GM21447 (cell line): ENCODE measurements at regions not wholly inside any gene's neighbourhood (a gene's known extent, or its start where the extent isn't known, plus 50 kb on each side); places are given as distances from the start of the nearest gene placed in this dataset.

Experiments
- ATAC-seq: cut with Tn5 transposase; IDR thresholded peaks from one replicate; pipeline ENCODE4 v1.9.1; 2021; ENCODE audit not compliant: unreplicated experiment

DNA sequence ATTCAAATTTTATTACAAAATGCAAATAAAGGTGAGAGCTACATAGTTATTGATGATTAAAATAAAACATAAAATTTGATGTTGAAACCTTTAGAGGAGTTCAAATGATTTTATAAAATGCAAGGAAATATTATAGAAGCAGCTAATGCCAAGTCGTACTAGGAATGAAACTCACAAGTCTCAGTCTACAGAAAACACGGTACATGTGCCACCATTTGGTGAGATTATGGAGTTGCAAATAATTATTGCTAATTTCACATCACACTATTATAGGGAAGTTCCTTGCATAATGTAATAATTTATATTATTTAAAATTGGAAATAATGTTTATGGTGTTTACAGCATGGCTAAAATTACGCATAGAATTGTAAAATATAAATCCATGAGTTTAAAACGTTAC lies 1601.7 kb upstream of the TENM3 start:
- ATAC-seq, result no peak

DNA sequence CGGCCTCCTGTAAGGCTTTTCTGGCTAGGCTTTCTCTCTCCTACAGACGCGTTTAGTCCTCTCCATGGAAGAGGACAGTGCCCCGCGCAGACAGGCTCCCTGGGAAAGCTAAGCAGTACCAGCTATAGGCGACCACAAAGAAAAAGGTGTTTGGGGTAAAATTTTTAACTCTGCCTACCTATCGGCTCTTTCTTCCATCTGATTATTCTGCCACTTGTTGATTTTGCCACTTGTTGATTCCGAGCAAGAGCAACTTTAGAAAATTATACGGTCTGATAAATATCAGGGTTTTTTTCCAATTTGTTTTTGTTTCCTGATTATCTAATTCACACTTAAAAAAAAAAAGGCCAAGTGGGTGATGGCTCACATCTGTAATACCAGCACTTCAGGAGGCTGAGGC lies 1600.5 kb upstream of the TENM3 start:
- no peak for ATAC-seq

DNA sequence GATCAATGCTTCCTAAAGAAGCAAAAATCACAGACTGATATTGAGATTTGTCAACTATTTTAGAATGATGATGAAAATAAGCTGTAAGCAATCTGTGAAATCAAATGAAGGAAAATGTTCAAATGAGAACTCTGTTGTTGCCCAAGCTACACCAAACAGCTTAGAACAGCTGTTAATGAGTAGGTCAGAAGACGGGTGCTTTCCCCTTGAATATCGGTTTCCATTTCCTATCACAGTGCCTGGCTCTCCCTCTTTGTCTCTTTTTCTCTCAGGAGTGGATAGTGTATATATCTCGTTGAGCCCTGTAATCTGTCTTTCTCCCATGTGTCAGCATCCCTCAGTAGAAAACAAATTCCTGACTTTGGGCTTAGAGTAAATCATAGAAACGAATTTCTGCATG lies 1592.9 kb upstream of the TENM3 start:
- ATAC-seq, result peak; percentile 55

DNA sequence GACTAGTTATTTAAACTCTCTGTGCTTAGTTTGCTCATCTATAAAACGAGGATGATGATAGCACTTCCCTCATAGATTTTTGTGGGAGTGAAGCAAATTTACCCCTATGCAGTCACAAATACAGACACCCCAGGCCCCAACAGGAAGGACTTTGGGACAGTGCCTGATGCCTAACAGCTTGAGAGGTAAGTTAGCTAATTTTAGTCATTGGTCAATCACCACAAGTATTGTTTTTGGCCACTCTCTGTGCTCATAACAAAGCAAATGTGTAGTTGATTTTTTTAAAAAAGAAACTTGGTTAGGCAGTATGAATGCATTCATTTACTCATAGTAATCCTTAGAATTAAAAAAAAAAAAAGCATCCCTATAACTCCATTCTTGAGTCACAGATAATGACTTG lies 1590.7 kb upstream of the TENM3 start:
- ATAC-seq, result no peak

DNA sequence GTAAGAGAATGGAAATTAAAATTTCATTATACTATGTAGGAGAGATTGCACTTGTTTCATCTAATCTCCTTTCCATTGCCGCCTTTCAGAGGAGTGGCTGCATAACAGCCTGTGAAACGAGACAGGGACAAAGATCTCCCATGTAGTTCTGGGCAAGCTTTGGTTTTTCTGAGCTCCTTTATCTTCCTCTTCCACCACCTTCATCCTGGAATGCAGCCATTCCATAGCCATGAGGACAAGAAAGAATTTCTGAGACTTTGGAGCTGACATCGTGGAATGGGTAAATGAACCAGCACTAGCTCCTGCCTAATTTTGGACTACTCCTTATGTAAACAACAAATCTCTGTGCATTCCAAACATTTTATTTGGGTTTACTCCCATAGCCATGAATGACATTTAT lies 1587.3 kb upstream of the TENM3 start:
- no peak for ATAC-seq

DNA sequence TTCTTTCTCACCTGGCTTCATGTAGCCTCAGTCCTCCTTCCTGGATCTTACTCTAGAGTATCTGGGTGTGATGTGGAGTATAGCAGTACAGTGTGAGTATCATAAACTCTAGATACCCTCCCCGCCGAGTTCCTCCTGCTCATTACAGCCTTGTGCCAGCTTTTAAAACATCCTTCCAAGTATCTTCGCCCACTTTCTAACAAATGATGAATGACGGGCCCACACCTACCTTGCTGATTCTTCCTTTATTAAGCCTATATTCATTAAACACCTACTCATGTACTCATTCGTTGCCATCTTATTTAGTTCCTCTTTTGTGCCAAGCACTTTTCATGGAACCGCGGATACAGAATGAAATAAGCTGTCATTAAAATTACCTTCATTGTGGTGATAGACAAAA lies 1585.3 kb upstream of the TENM3 start:
- no peak for ATAC-seq

DNA sequence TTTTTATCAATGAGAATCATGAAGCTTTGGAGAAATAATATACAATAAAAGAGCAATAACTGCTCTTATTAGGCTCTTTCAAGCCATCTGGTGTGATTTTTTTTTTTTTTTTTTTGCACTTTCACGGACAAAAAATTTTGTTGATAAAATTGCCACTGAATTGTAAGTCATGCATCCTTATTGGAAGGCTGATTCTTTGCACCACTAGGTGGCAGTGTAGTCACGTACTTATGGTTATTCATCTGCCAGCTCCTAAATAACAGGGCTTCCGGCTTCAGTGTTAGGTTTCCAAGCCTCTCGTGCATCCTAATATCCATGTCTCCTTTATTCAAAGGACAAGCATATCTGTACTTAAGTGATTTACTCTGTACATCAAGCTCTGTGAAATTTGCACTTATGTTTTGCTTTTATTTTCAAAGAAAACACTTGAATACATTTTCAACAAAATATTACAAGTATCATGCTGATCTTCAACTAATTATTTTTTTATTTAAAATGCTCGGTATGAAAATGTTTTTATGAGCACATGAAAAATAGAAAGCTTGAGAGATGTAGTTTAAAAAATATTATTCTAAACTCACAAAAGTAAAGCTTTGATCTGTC lies 1578.3 kb upstream of the TENM3 start:
- peak; percentile 84 for ATAC-seq

DNA sequence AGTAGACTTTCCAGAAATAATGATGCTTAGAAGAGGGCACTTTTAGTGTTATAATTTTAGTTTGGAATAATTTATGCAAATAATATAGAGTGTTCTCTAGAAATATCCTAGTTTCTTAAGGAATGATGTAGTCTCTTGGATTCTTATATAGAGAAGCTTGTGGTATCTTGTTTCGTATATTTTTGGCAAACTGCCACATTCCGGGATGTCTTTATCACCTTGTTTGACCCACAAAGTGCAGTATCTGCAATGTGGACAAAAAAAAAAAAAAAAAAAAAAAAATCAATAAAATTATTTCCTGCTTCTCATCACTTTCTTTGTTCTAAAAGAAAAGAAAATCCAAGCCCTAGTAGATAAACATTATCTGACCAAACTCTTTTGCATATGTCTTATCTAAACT lies 1577.7 kb upstream of the TENM3 start:
- ATAC-seq, result no peak

DNA sequence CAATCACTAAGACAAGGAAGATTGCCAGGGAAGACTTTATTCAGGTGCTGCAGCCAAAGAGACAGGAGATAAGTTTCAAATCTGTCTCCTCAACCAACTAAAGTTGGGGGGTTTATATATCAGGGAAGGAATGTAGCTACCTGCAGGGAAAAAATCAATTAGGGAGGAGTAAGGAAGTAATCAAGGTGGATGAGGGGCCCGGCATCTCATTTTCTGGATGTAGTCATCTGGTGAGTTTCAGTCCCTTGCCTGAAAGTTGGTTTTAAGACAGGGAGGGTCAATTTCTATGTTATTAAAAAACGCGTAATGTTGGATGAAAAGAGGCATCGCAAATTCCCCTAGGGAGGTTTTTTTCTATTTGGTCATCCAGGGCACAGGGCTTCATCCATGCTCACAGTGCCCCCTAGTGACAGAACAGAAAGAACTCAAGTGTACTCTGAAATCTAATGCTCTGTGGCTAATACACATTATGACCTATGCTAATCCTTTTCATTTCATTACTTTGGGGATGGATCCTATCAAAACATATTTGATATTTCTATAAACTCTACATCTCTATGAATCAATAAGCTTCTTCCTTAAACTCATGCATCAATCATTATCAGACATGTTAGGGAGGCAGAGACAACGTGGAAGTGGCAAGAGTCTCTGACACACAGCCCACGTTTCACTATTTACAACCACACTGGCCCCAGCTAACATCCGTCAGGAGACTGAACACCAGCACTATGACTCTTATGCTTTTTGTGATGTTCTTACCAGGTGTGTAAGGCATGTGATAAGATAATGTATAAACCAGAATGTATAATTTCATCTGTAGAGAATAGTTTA lies 1577.0 kb upstream of the TENM3 start:
- ATAC-seq, result peak; percentile 61

DNA sequence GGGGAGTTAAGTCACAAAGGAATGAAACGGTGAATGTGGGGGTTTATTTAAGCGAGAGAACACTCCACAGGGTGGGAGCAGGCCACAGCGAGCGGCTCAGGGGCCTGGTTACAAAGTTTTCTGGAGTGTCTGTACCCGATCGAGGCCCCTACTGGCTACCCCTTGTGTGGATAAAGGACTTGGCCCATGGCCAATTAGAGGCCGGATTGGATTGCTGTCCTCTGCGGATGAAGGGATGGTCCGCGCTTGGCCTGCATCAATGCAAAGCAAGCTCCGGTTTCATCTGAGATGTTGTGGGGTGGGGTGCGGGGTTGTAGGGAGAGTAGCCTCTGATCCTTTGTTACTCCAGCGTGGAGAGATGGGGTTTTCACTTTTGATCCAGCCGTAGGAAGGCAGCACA lies 1574.5 kb upstream of the TENM3 start:
- no peak for ATAC-seq

DNA sequence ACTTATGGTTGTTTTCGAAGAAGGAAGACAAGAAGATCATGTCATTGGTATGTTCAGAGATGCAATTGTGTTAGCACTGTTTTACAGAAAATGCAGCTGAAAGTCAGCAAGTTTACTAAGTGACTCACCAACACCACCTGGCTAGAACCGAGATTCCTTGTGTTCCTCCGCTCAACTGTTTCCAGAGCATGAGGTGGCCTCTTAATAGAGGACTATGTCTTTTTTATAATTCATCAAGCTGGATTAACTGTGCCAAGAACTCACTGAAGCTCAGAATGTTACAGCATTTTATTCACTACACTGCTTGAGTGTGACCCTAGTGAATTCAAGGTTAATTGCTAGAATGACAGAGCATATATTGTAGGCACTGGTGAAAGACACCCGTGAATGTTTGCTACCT lies 1573.5 kb upstream of the TENM3 start:
- ATAC-seq, result no peak

DNA sequence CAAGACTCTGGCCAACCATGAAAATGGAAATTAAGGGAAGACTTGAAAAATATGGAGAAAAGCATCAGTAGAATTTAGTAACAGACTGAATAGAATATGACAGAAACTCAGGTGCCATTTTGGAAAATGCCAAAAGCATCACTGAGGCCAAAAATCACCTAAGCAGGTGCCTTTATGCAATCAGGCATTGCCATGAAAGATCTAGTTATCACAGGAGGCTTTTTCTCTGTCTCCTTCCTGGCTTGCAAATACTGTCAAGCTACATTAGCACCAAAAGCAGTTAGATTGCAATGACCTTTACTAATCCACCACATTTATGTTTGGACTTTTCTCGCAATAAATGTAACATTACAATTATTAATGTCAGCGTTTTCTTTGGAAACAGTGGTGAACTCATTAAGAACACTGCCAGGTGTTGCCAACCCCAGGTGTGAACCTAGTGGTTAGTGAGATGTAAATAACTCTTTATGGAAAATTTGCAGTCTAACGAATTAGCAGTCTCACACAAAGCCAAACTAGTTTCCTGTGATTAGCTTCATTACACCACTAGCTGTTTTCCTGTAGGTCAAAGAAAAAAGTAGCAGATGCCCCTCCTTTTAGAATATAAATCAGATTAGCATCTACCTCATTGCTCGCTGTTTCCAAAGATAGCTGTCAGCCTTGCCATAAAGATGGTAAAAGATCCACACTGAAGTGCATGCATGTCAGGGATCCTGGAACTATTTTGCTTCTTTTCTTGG lies 1568.4 kb upstream of the TENM3 start:
- ATAC-seq, result no peak

DNA sequence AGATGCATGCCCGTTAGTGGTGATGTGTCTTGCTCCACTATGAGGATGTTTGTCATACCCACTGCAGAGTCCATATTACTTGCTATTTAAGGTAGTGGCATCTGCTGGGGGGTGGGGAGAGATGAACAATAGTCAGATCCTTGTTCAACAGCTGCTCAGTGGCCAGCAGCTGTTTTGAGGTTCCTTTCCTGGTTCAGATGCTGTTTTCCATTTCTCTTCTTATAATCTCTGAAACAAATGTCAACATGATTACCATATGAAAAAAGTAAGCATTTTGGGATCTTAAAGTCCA lies 1567.9 kb upstream of the TENM3 start:
- ATAC-seq, result no peak

DNA sequence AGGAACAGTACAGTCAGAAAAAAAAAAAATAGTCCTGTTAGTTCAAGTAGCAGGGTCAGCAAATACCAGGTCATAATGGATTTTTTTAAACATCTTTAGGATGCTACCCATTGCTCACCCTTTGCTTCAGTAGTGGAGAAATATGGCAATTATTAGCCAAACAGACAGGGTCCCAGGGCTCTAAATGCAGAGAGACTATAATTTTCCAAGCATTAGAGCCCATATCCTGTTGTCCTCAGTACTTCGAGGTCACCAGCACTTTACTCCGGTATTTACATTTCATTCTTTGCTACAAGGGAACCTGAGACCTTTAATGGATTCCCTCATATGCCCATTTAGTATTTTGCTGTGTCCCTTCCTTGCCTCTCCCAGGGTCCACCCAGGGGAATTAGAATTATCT lies 1562.9 kb upstream of the TENM3 start:
- no peak for ATAC-seq

DNA sequence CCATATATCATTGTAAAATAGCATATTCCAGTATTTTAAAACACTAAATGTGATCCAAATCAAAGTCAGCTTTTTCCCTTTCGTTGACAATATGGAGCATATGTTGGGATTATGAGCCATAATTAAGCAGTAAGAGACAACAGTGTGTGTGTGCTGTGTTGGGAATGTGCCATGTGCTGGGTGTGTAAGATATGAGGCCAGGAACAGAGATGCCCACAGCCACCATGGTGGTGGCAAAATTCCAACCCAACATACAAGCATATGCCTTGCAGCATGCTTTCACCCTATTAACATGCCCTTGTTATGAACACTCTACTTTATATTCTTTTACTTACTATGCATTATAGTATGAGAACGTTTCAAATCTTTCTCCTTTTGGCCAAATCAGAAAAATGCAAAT lies 1560.4 kb upstream of the TENM3 start:
- no peak for ATAC-seq

DNA sequence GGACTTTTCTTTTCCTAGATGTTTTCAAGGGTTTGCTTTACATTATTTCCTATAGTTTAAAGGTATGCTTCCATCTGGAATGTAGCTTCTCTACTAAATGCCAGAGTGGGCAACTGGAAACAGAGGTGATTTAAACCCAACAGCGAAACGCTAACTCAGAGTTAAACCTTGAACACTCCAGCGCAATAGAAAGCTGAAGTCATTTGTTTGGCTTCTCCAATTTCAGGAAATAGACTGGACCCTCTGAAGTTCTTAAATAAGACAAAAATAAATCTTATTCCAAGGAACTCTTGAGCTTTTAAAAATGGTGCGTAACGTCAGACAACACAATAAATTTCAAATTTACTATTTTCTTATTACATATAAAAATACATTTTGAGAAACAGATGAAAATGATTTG lies 1560.0 kb upstream of the TENM3 start:
- no peak for ATAC-seq

DNA sequence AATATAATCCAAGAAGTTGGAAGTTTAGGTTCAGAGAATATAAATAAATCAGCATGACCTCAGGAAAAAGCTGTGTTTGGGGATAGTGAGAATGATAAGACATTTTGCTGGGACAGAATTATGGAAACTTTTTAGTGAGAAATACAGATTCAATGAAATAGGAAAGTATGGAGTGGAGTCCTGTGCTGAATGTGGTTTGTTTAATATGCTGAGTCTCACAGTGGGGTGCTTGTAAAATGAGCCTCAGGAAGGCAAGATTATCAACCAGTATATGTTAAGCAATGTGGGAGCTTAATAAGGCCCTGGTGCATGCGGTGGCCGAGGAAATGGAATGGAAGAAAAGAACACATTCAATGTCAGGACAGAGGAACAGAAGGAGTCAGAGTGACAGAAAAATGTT lies 1554.7 kb upstream of the TENM3 start:
- no peak for ATAC-seq

DNA sequence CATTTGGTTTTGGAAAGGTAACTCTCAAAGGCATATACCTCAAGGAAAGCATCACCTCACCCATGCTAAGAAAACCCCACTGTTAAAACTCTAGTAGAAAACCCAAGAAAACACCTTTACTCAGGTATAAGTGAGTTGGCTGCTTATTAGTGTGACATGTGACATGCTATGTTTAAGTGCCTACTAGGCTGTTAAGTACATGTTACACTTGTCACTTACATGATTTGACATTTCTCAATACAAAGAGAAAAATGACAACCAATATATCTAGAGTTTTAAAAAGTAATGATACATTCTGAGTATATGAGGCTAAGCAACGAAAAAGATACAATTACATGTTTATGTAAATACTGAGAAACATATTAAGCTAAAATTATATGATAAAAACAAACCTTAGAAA lies 1548.3 kb upstream of the TENM3 start:
- ATAC-seq, result no peak

DNA sequence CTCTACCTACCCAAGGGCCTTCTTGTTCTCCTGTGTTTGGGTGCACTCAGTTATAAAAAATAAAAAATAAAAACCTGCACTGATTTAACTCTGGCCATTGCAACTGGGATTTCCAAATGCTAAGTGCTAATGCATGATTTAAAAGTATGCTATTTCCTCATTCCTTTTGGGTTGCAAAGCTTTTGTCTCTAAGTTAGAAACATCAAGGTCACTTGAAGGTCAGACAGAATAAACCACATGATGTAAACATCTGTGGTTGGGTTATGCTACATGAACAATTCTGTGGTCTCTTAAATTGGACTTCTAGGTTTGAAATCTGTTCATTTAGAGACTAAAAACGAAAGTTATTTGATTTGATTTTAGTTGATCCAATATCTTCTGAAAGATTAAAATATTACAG lies 1547.4 kb upstream of the TENM3 start:
- ATAC-seq, result no peak

DNA sequence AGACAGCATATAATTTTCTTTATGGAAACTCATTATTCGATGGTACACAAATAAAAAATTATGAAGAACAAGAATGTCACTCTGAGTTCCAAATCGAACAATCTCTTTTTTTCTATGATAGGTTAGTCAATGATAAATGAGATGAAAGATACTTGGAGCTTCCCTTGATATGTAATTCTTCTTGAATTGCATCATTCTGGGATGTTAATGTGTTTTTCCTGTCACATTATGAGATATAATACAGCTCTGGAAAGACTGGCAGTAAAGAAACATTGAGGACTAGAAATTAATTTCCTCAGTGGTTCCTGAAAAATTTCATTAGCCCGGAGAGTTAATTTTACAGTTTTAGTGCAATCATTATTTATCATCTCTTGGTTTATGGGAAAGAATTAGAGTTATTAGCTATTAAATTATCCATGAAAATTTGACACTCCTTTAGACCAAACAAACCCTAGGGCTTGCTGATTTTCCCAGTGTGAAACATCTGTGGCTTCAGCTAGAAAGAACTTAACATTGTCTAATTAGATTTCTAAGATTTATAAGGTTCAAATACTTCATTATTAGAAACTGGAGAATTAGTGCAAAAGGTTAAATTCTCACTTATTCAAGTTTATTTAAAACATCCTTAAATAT lies 1546.6 kb upstream of the TENM3 start:
- no peak for ATAC-seq

DNA sequence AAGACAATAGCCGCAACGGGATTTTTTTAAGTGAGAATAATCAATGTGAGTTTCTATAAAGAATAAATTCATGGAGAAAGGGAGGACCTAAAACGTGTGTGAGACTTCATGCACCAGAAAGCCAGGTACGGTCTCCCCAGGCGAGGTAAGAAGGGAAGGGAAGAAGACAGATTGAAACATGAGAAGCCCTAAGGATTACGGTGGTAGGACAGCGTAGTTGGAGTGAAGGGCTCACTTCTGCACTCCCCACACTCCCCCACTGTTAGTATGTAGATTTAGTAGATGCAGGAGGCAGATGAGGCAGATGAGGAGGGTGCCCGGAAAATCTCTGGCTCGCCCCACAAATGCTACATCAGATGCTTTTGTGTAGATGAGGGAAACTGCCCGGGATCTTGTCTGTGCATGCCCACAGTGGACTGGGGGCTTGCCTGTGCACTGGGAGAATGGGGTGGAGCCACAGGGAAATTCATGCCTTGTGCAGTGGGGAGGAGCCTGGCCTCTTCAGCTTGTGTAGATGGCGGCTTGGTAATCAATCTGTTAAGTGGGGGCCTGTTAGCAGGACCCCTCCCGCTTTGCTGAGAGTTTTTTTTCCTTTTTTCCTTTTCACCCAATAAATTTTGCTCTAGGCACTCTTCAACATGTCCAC lies 1544.5 kb upstream of the TENM3 start:
- ATAC-seq, result no peak
